ENCODE measurements at regions not wholly inside any gene's neighbourhood (a gene's known extent, or its start where the extent isn't known, plus 50 kb on each side); places are given as distances from the start of the nearest gene placed in this dataset.

DNA sequence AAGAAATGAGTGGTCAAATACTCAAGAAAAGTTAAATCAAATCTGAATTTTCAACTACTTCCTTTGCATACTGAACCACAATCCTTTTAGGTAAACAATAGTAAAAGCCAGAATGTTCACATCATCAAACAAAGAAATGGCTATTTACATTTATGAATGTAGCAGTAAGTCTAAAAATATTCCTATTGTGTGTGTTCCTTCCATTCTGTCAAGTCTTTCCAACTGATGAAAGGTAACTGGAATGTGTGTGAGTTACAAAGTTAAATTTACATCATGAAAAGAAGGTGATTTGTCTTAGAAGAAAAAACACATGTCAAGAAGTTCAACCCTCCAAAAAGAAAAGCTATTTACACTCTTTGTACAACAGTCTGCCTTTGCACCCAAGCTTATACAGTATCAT lies 203.1 kb downstream of the SIPA1L2 start:
- no peak overlapping the region for H3K27ac ChIP-seq (replicated peaks)
- no peak for TF ChIP-seq SPI1 (IDR thresholded peaks at IDR 0.05; ENCODE audit: borderline replicate concordance, low read depth)
- TF ChIP-seq, protein P1, sequence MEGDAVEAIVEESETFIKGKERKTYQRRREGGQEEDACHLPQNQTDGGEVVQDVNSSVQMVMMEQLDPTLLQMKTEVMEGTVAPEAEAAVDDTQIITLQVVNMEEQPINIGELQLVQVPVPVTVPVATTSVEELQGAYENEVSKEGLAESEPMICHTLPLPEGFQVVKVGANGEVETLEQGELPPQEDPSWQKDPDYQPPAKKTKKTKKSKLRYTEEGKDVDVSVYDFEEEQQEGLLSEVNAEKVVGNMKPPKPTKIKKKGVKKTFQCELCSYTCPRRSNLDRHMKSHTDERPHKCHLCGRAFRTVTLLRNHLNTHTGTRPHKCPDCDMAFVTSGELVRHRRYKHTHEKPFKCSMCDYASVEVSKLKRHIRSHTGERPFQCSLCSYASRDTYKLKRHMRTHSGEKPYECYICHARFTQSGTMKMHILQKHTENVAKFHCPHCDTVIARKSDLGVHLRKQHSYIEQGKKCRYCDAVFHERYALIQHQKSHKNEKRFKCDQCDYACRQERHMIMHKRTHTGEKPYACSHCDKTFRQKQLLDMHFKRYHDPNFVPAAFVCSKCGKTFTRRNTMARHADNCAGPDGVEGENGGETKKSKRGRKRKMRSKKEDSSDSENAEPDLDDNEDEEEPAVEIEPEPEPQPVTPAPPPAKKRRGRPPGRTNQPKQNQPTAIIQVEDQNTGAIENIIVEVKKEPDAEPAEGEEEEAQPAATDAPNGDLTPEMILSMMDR (IDR thresholded peaks at IDR 0.05; ENCODE audit: insufficient read depth, low read length) = no peak
- TF ChIP-seq GABPA (IDR thresholded peaks at IDR 0.05; ENCODE audit: low read depth) = no peak
- TF ChIP-seq, protein P2, sequence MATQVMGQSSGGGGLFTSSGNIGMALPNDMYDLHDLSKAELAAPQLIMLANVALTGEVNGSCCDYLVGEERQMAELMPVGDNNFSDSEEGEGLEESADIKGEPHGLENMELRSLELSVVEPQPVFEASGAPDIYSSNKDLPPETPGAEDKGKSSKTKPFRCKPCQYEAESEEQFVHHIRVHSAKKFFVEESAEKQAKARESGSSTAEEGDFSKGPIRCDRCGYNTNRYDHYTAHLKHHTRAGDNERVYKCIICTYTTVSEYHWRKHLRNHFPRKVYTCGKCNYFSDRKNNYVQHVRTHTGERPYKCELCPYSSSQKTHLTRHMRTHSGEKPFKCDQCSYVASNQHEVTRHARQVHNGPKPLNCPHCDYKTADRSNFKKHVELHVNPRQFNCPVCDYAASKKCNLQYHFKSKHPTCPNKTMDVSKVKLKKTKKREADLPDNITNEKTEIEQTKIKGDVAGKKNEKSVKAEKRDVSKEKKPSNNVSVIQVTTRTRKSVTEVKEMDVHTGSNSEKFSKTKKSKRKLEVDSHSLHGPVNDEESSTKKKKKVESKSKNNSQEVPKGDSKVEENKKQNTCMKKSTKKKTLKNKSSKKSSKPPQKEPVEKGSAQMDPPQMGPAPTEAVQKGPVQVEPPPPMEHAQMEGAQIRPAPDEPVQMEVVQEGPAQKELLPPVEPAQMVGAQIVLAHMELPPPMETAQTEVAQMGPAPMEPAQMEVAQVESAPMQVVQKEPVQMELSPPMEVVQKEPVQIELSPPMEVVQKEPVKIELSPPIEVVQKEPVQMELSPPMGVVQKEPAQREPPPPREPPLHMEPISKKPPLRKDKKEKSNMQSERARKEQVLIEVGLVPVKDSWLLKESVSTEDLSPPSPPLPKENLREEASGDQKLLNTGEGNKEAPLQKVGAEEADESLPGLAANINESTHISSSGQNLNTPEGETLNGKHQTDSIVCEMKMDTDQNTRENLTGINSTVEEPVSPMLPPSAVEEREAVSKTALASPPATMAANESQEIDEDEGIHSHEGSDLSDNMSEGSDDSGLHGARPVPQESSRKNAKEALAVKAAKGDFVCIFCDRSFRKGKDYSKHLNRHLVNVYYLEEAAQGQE (IDR thresholded peaks at IDR 0.05; ENCODE audit: insufficient replicate concordance, low read depth) = no peak
- no peak for TF ChIP-seq POLR2AphosphoS5 (IDR thresholded peaks at IDR 0.05; ENCODE audit: low read depth)
- no peaks in the 10 kb centered on the region for H3K27me3 ChIP-seq (ENCODE audit: insufficient read depth, poor library complexity, severe bottlenecking)
- DNase-seq (ENCODE audit: low read depth in 1 of 2, low spot score in 1 of 2) = no peak
- no peak overlapping the region for H3K4me3 ChIP-seq (replicated peaks; ENCODE audit: insufficient read depth, low read length)

DNA sequence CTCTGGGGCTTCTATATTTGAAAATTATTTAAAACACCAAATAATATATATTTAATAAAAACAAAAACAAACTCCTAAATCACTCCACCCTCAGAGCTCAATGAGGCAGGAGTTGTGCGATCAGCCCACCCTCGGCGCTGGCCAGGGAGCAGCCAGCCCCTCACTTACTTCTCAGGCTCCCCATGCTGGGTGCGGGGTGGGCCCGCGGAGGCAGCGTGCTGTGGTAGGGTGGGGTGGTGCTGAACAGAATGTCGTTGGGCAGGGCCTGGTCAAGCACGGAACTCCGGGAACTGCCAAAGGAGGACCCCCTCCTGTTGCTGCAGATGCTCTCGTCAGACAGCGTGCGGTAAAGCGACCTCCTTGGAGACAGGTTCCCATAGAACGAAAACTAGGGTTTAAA lies 204.5 kb downstream of the SIPA1L2 start:
- no peak for DNase-seq (ENCODE audit: low read depth in 1 of 2, low spot score in 1 of 2)
- Histone ChIP-seq H3K27ac (replicated peaks) (no peak overlapping the region), H3K4me3 (replicated peaks; ENCODE audit: insufficient read depth, low read length) (no peak overlapping the region), H3K27me3 (ENCODE audit: insufficient read depth, poor library complexity, severe bottlenecking) (no peaks in the 10 kb centered on the region)
- TF ChIP-seq, protein P2 (IDR thresholded peaks at IDR 0.05; ENCODE audit: insufficient replicate concordance, low read depth) = no peak
- no peak for TF ChIP-seq GABPA (IDR thresholded peaks at IDR 0.05; ENCODE audit: low read depth)
- no peak for TF ChIP-seq SPI1 (IDR thresholded peaks at IDR 0.05; ENCODE audit: borderline replicate concordance, low read depth)
- TF ChIP-seq POLR2AphosphoS5 (IDR thresholded peaks at IDR 0.05; ENCODE audit: low read depth) = no peak
- TF ChIP-seq, protein P1 (IDR thresholded peaks at IDR 0.05; ENCODE audit: insufficient read depth, low read length) = no peak

DNA sequence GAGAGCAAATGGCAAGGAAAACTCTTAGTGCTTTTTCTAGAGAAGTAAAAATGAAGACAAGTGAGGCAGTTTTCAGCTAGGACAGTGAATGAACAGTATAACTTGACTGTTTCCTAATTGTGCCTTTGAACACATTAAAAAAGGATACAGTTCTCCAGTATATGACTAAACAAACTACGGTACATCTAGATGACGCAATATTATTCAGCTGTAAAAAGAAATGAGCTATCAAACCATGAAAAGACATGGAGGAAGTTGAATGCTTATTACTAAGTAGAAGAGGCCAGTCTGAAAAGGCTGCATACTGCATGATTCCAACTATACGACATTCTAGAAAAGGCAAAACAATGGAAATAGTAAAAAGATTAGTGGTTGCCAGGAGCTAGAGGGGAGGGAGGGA lies 206.3 kb downstream of the SIPA1L2 start:
- no peak overlapping the region for H3K27ac ChIP-seq (replicated peaks)
- peak in 1 of 2 experiments; percentile 29 for DNase-seq (ENCODE audit: low read depth in 1 of 2, low spot score in 1 of 2)
- H3K27me3 ChIP-seq (ENCODE audit: insufficient read depth, poor library complexity, severe bottlenecking) = no peaks in the 10 kb centered on the region
- no peak for TF ChIP-seq GABPA (IDR thresholded peaks at IDR 0.05; ENCODE audit: low read depth)
- no peak for TF ChIP-seq POLR2AphosphoS5 (IDR thresholded peaks at IDR 0.05; ENCODE audit: low read depth)
- TF ChIP-seq, protein P1 (IDR thresholded peaks at IDR 0.05; ENCODE audit: insufficient read depth, low read length) = no peak
- no peak overlapping the region for H3K4me3 ChIP-seq (replicated peaks; ENCODE audit: insufficient read depth, low read length)

DNA sequence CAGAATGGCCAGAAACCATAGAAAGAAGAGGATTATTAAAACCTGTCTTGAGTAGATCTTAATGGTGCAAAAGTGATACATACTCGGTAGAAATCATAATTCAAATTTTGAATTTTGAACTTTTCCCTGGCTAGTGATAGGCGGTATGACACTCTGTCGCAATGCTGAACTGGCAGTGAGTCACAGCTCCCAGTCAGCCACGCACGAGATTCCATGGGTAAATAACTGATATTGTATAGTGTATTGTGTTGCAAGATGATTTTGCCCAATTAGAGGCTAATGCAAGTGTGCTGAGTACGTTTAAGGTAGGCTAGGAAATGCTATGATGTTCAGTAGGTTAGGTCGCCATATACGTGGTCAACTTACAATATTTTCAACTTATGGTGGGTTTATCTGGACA lies 207.0 kb downstream of the SIPA1L2 start:
- Histone ChIP-seq H3K27ac (replicated peaks) (no peak overlapping the region), H3K4me3 (replicated peaks; ENCODE audit: insufficient read depth, low read length) (no peak overlapping the region), H3K27me3 (ENCODE audit: insufficient read depth, poor library complexity, severe bottlenecking) (no peaks in the 10 kb centered on the region)
- DNase-seq (ENCODE audit: low read depth in 1 of 2, low spot score in 1 of 2) = peak in 1 of 2 experiments; percentile 58
- TF ChIP-seq POLR2AphosphoS5 (IDR thresholded peaks at IDR 0.05; ENCODE audit: low read depth) (no peak), SPI1 (IDR thresholded peaks at IDR 0.05; ENCODE audit: borderline replicate concordance, low read depth) (no peak), GABPA (IDR thresholded peaks at IDR 0.05; ENCODE audit: low read depth) (no peak)
